Transverse colon (tissue), 4 donors: ENCODE measurements at regions not wholly inside any gene's neighbourhood (a gene's known extent, or its start where the extent isn't known, plus 50 kb on each side); places are given as distances from the start of the nearest gene placed in this dataset.
"Not testable (repeated sequence)": the region's sequence is repeated elsewhere in the genome, so short reads cannot be mapped to it uniquely, and the experiment has no call there.

ENCODE experiments used
- DNase-seq: peaks from one replicate; pipeline ENCODE4 v3.0.0-alpha.2; 2019
- H3K27ac ChIP-seq, 4 donors: fragments of 200-600 bp; sonication (generic); 2 replicates each; pipeline ENCODE4 v1.5.1; 2016 to 2018; ENCODE audit warnings: inconsistent platforms in 4 of 4
- H3K27me3 ChIP-seq: fragments of 200-600 bp; sonication (generic); 2 replicates; pipeline ENCODE4 v1.5.1; 2017; ENCODE audit warnings: inconsistent platforms
- H3K36me3 ChIP-seq, 4 donors: fragments of 200-600 bp; sonication (generic); 2 replicates each; pipeline ENCODE4 v1.5.1; 2017 to 2019; ENCODE audit warnings: inconsistent platforms in 4 of 4
- H3K4me1 ChIP-seq, 4 donors: fragments of 200-600 bp; sonication (generic); 2 replicates each; pipeline ENCODE4 v1.5.1; 2017 to 2020; ENCODE audit warnings: inconsistent platforms in 4 of 4
- H3K4me3 ChIP-seq, 4 donors: fragments of 200-600 bp; sonication (generic); 1 replicate in 1 of 4; 2 replicates in 3 of 4; pipeline versions ENCODE4 v1.5.1 to v1.6.1; 2017 to 2019; ENCODE audit warnings: inconsistent platforms in 4 of 4
- H3K9me3 ChIP-seq, 2 donors: fragments of 200-600 bp; sonication (generic); 2 replicates each; pipeline ENCODE4 v1.5.1; 2017 to 2019; ENCODE audit warnings: inconsistent platforms in 2 of 2
- EP300 ChIP-seq: sonication (generic); formaldehyde crosslinking; IDR thresholded peaks from one replicate; pipeline ENCODE4 v1.6.1; 2017; ENCODE audit warnings: antibody characterized with exemption, low read depth
- POLR2A ChIP-seq: fragments of 450-650 bp; IDR thresholded peaks from one replicate; pipeline ENCODE4 v1.6.1; 2016; ENCODE audit warnings: antibody characterized with exemption, mild to moderate bottlenecking, moderate library complexity
- POLR2AphosphoS5 ChIP-seq, 3 donors: sonication (generic); formaldehyde crosslinking; IDR thresholded peaks; one replicate each; pipeline ENCODE4 v1.6.1; 2016; ENCODE audit warnings: antibody characterized with exemption in 3 of 3
- WGBS, 2 donors: methylation state at CpG; one replicate each; pipeline ENCODE4 v1.1.5; 2018; ENCODE audit warnings: low coverage in 1 of 2; 5-methylcytosine and 5-hydroxymethylcytosine counted together
- in situ Hi-C, 4 donors: fragments of 200-750 bp; cut with MboI; loops; one replicate each; pipeline versions ENCODE4 v1.15.0 to v1.15.1; 2017; ENCODE audit warnings: low sequenced_read_pairs in 3 of 4, low pct_ligation_motif_present in 1 of 4, low pct_unique_long_range_greater_than_20kb in 1 of 4
- intact Hi-C: fragments of 100-400 bp; cut with DNase I; formaldehyde crosslinking; loops from one replicate; pipeline ENCODE4 v1.15.1; 2023; ENCODE audit warnings: low total_unique reads
- TF ChIP-seq, protein P1 (sequence below), 5 experiments: fragments of 200-600 bp in 3 of 5; fragments of 450-650 bp in 2 of 5; sonication (generic) in 3 of 5; IDR thresholded peaks; 1 replicate in 2 of 5; 2 replicates in 3 of 5; pipeline ENCODE4 v1.5.1; 2016 to 2017; ENCODE audit warnings: antibody characterized with exemption in 5 of 5, inconsistent platforms in 3 of 5, mild to moderate bottlenecking in 2 of 5, moderate library complexity in 1 of 5

DNA sequence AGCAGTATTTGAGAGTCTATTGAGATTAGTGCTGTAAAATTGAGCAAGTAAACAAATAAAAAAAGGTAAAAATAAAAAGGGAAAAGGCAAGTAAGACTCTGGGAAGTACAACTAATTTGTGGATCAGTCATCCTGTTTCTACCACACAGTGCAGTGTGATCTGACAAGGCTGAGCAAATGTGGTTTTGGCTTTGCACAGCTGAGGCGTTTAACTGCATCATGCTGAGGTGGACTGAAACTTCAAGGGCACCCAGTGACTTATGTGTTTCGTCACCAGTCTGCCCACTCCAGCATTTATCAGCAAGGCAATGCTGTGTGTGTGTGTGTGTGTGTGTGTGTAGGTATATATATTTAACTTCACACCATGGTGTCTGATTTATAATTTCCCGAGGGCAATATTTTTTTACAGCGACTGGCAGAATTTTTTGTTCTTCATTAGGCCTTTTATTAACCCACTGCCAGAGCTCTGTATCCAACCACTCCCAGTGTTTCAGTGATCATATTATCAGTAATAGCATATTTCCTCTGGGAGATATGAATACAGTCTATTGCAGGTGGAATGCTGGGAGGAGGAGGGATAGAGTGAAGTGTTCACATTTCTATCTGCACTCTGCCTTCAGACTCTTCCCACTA, 131.5 kb upstream of the SATB1 start:
- H3K9me3 ChIP-seq: no peaks in the 10 kb centered on the region
- in situ Hi-C loops (loop anchor here in 2 of 4 donors (25.0 kb wide), 1 partner anchor 206 kb away; no protein-coding TSS in a partner anchor), intact Hi-C loops (no loop called here)
- H3K27me3 ChIP-seq: no peaks in the 10 kb centered on the region
- peaks cover 0 to 4% (median 2%) of the 10 kb centered on the region in 4 donors for H3K4me1 ChIP-seq
- TF ChIP-seq, protein P1, sequence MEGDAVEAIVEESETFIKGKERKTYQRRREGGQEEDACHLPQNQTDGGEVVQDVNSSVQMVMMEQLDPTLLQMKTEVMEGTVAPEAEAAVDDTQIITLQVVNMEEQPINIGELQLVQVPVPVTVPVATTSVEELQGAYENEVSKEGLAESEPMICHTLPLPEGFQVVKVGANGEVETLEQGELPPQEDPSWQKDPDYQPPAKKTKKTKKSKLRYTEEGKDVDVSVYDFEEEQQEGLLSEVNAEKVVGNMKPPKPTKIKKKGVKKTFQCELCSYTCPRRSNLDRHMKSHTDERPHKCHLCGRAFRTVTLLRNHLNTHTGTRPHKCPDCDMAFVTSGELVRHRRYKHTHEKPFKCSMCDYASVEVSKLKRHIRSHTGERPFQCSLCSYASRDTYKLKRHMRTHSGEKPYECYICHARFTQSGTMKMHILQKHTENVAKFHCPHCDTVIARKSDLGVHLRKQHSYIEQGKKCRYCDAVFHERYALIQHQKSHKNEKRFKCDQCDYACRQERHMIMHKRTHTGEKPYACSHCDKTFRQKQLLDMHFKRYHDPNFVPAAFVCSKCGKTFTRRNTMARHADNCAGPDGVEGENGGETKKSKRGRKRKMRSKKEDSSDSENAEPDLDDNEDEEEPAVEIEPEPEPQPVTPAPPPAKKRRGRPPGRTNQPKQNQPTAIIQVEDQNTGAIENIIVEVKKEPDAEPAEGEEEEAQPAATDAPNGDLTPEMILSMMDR (IDR thresholded peaks at IDR 0.05): no peak
- no peaks in the 10 kb centered on the region for H3K36me3 ChIP-seq
- DNase-seq: no peak
- H3K27ac ChIP-seq: no peak overlapping the region
- H3K4me3 ChIP-seq: no peak overlapping the region
- 46 to 50% methylated on average over 1 to 4 of the region's 4 CpGs for WGBS, 2 donors

GRCh38 chr3:18556001-18556408, 130.9 kb upstream of the SATB1 start:
- no peak overlapping the region for H3K27ac ChIP-seq
- H3K9me3 ChIP-seq: no peaks in the 10 kb centered on the region
- TF ChIP-seq EP300 (no peak), POLR2A (no peak), POLR2AphosphoS5 (IDR thresholded peaks at IDR 0.05) (no peak)
- TF ChIP-seq, protein P1 (IDR thresholded peaks at IDR 0.05): no peak
- in situ Hi-C loops (loop anchor here in 2 of 4 donors (25.0 kb wide), 1 partner anchor 206 kb away; no protein-coding TSS in a partner anchor), intact Hi-C loops (no loop called here)
- H3K27me3 ChIP-seq: no peaks in the 10 kb centered on the region
- H3K36me3 ChIP-seq: no peaks in the 10 kb centered on the region
- no peak for DNase-seq
- peaks cover 0 to 4% (median 2%) of the 10 kb centered on the region in 4 donors for H3K4me1 ChIP-seq
- WGBS, 2 donors: 74 to 80% methylated on average over 1 to 3 of the region's 3 CpGs
- no peak overlapping the region for H3K4me3 ChIP-seq

- H3K27ac ChIP-seq, H3K27me3 ChIP-seq, H3K4me1 ChIP-seq, H3K9me3 ChIP-seq, H3K36me3 ChIP-seq, intact Hi-C loops, DNase-seq, H3K4me3 ChIP-seq: not testable (repeated sequence)
- WGBS, 2 donors: 80 to 90% methylated on average over 4 to 9 of the region's 9 CpGs
- in situ Hi-C loops: loop anchor here in 2 of 4 donors (25.0 kb wide), 1 partner anchor 210 kb away; no protein-coding TSS in a partner anchor
These were observed 127.5 kb upstream of the SATB1 start for GRCh38 chr3:18552579-18553105.

DNA sequence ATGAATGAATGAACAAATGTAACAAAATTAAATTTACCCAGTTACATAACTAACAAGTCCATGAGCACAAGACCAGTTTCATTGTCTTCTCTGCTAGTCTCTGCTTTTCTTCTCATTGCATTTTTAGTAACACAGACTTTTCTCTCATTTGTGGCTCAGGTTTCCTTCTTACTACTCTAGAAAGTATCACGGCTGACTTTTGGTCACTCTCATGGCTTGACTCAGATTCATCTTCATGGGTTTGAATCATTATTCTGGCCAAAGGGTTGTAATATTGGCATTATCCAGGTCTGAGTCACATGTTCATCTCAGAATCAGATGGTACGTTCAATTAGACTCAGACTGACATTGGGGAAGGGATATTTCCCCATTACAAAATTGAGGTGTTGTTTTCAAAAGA, 121.5 kb upstream of the SATB1 start:
- in situ Hi-C loops (no loop called here), intact Hi-C loops (no loop called here)
- H3K9me3 ChIP-seq: no peaks in the 10 kb centered on the region
- 76 to 84% methylated on average over 2 of the region's 2 CpGs for WGBS, 2 donors
- H3K27me3 ChIP-seq: no peaks in the 10 kb centered on the region
- no peak overlapping the region for H3K4me3 ChIP-seq
- H3K36me3 ChIP-seq: no peaks in the 10 kb centered on the region
- TF ChIP-seq POLR2AphosphoS5 (IDR thresholded peaks at IDR 0.05) (no peak), EP300 (no peak), POLR2A (no peak)
- TF ChIP-seq, protein P1 (IDR thresholded peaks at IDR 0.05): no peak
- H3K27ac ChIP-seq: no peak overlapping the region
- no peak for DNase-seq
- no peaks in the 10 kb centered on the region for H3K4me1 ChIP-seq

GRCh38 chr3:18544146-18544545, 119.0 kb upstream of the SATB1 start:
- H3K27me3 ChIP-seq: no peaks in the 10 kb centered on the region
- 69 to 83% methylated on average over 3 to 4 of the region's 4 CpGs for WGBS, 2 donors

More at GRCh38 chr3:18544146-18544545, 119.0 kb upstream of the SATB1 start:
- no peak overlapping the region for H3K27ac ChIP-seq
- no peaks in the 10 kb centered on the region for H3K36me3 ChIP-seq
- no peak overlapping the region for H3K4me3 ChIP-seq
- intact Hi-C loops (no loop called here), in situ Hi-C loops (no loop called here)
- TF ChIP-seq POLR2A (no peak), EP300 (no peak), POLR2AphosphoS5 (IDR thresholded peaks at IDR 0.05) (no peak)
- TF ChIP-seq, protein P1 (IDR thresholded peaks at IDR 0.05): no peak
- H3K4me1 ChIP-seq: no peaks in the 10 kb centered on the region
- no peaks in the 10 kb centered on the region for H3K9me3 ChIP-seq
- no peak for DNase-seq
